Suprapubic skin (tissue), 4 donors: ENCODE measurements at regions not wholly inside any gene's neighbourhood (a gene's known extent, or its start where the extent isn't known, plus 50 kb on each side); places are given as distances from the start of the nearest gene placed in this dataset.

Experiments
- DNase-seq, 2 donors: peaks; one replicate each; pipeline ENCODE4 v3.0.0-alpha.2; 2019; ENCODE audit warnings: low spot score in 2 of 2
- H3K27ac ChIP-seq: fragments of 200-600 bp; sonication (generic); one replicate; pipeline ENCODE4 v1.5.1; 2019
- H3K27me3 ChIP-seq: fragments of 200-600 bp; sonication (generic); one replicate; pipeline ENCODE4 v1.5.1; 2019
- H3K36me3 ChIP-seq: fragments of 200-600 bp; sonication (generic); one replicate; pipeline ENCODE4 v1.5.1; 2019
- H3K4me1 ChIP-seq: fragments of 200-600 bp; sonication (generic); one replicate; pipeline ENCODE4 v1.5.1; 2019
- H3K4me3 ChIP-seq: fragments of 200-600 bp; sonication (generic); one replicate; pipeline ENCODE4 v1.5.1; 2019; ENCODE audit warnings: mild to moderate bottlenecking
- H3K9me3 ChIP-seq: fragments of 200-600 bp; sonication (generic); one replicate; pipeline ENCODE4 v1.5.1; 2019
- CTCF ChIP-seq, 2 donors: fragments of 200-600 bp in 1 of 2; fragments of 450-650 bp in 1 of 2; sonication (generic) in 1 of 2; IDR thresholded peaks; one replicate each; pipeline ENCODE4 v1.5.1; 2016 to 2019; ENCODE audit warnings: antibody characterized with exemption in 2 of 2, mild to moderate bottlenecking in 1 of 2, moderate library complexity in 1 of 2
- EP300 ChIP-seq: sonication (generic); formaldehyde crosslinking; IDR thresholded peaks from one replicate; pipeline ENCODE4 v1.6.1; 2017; ENCODE audit warnings: antibody characterized with exemption
- POLR2A ChIP-seq, 2 donors: fragments of 450-650 bp; IDR thresholded peaks; one replicate each; pipeline ENCODE4 v1.6.1; 2017; ENCODE audit warnings: antibody characterized with exemption in 2 of 2, mild to moderate bottlenecking in 2 of 2, moderate library complexity in 2 of 2
- POLR2AphosphoS5 ChIP-seq, 3 donors: sonication (generic); formaldehyde crosslinking; IDR thresholded peaks; one replicate each; pipeline ENCODE4 v1.6.1; 2017; ENCODE audit warnings: antibody characterized with exemption in 3 of 3
- WGBS: methylation state at CpG from one replicate; pipeline ENCODE4 v1.1.5; 2018; 5-methylcytosine and 5-hydroxymethylcytosine counted together

GRCh38 chr4:160814726-160815125 lies 1349.1 kb downstream of the FSTL5 start:
- DNase-seq, result no peak
- H3K27ac ChIP-seq, result no peak overlapping the region
- TF ChIP-seq POLR2A (IDR thresholded peaks at IDR 0.05), result no peak
- TF ChIP-seq EP300, result no peak
- no peak for TF ChIP-seq CTCF (IDR thresholded peaks at IDR 0.05)
- no peak for TF ChIP-seq POLR2AphosphoS5 (IDR thresholded peaks at IDR 0.05)
- H3K36me3 ChIP-seq, result no peaks in the 10 kb centered on the region
- no peaks in the 10 kb centered on the region for H3K4me1 ChIP-seq
- H3K9me3 ChIP-seq, result no peaks in the 10 kb centered on the region
- H3K4me3 ChIP-seq, result no peak overlapping the region
- H3K27me3 ChIP-seq, result no peaks in the 10 kb centered on the region

- H3K9me3 ChIP-seq, result no peaks in the 10 kb centered on the region
- H3K27ac ChIP-seq, result no peak overlapping the region
- TF ChIP-seq EP300, result no peak
- TF ChIP-seq POLR2AphosphoS5 (IDR thresholded peaks at IDR 0.05), result no peak
- TF ChIP-seq POLR2A (IDR thresholded peaks at IDR 0.05), result no peak
- no peak for TF ChIP-seq CTCF (IDR thresholded peaks at IDR 0.05)
- 82% methylated on average over 1 of the region's 1 CpG for WGBS
- no peak overlapping the region for H3K4me3 ChIP-seq
- no peak for DNase-seq
- no peaks in the 10 kb centered on the region for H3K4me1 ChIP-seq
- no peaks in the 10 kb centered on the region for H3K27me3 ChIP-seq
- H3K36me3 ChIP-seq, result no peaks in the 10 kb centered on the region
These were observed 1345.2 kb downstream of the FSTL5 start for GRCh38 chr4:160818571-160818970.

- Histone ChIP-seq H3K9me3 (no peaks in the 10 kb centered on the region), H3K36me3 (no peaks in the 10 kb centered on the region), H3K27ac (no peak overlapping the region), H3K27me3 (no peaks in the 10 kb centered on the region), H3K4me1 (no peaks in the 10 kb centered on the region), H3K4me3 (no peak overlapping the region)
- WGBS, result 57% methylated on average over 3 of the region's 3 CpGs
- TF ChIP-seq CTCF (IDR thresholded peaks at IDR 0.05), result no peak
- TF ChIP-seq POLR2A (IDR thresholded peaks at IDR 0.05), result no peak
- no peak for TF ChIP-seq POLR2AphosphoS5 (IDR thresholded peaks at IDR 0.05)
- TF ChIP-seq EP300, result no peak
- DNase-seq, result no peak
These were observed 1344.0 kb downstream of the FSTL5 start for GRCh38 chr4:160819791-160820190.

GRCh38 chr4:160824481-160824880 lies 1339.3 kb downstream of the FSTL5 start:
- Histone ChIP-seq H3K36me3 (no peaks in the 10 kb centered on the region), H3K4me3 (no peak overlapping the region)
- 64% methylated on average over 2 of the region's 2 CpGs for WGBS

GRCh38 chr4:160825644-160826338 lies 1338.0 kb downstream of the FSTL5 start:
- Histone ChIP-seq H3K27me3 (no peaks in the 10 kb centered on the region), H3K9me3 (no peaks in the 10 kb centered on the region), H3K27ac (no peak overlapping the region), H3K36me3 (no peaks in the 10 kb centered on the region), H3K4me3 (no peak overlapping the region), H3K4me1 (no peaks in the 10 kb centered on the region)
- no peak for DNase-seq
- TF ChIP-seq POLR2AphosphoS5 (IDR thresholded peaks at IDR 0.05) (no peak), CTCF (IDR thresholded peaks at IDR 0.05) (no peak), EP300 (no peak), POLR2A (IDR thresholded peaks at IDR 0.05) (no peak)
- WGBS, result 82% methylated on average over 8 of the region's 8 CpGs

More at GRCh38 chr4:160824481-160824880, 1339.3 kb downstream of the FSTL5 start:
- no peak overlapping the region for H3K27ac ChIP-seq
- no peaks in the 10 kb centered on the region for H3K9me3 ChIP-seq
- no peaks in the 10 kb centered on the region for H3K27me3 ChIP-seq
- H3K4me1 ChIP-seq, result no peaks in the 10 kb centered on the region
- DNase-seq, result no peak
- no peak for TF ChIP-seq POLR2AphosphoS5 (IDR thresholded peaks at IDR 0.05)
- no peak for TF ChIP-seq POLR2A (IDR thresholded peaks at IDR 0.05)
- TF ChIP-seq EP300, result no peak
- no peak for TF ChIP-seq CTCF (IDR thresholded peaks at IDR 0.05)
